Suppressor macrophage treated with lipopolysaccharide for 1 hour (primary cell): ENCODE measurements at regions not wholly inside any gene's neighbourhood (a gene's known extent, or its start where the extent isn't known, plus 50 kb on each side); places are given as distances from the start of the nearest gene placed in this dataset.
"Not testable (repeated sequence)": the region's sequence is repeated elsewhere in the genome, so short reads cannot be mapped to it uniquely, and the experiment has no call there.

Source experiments
- DNase-seq, 3 donors: peaks; one replicate each; pipeline ENCODE4 v3.0.0-alpha.2; 2020 to 2022

GRCh38 chr12:68514807-68515411 lies 95.8 kb upstream of the RAP1B start:
- DNase-seq = no peak

DNA sequence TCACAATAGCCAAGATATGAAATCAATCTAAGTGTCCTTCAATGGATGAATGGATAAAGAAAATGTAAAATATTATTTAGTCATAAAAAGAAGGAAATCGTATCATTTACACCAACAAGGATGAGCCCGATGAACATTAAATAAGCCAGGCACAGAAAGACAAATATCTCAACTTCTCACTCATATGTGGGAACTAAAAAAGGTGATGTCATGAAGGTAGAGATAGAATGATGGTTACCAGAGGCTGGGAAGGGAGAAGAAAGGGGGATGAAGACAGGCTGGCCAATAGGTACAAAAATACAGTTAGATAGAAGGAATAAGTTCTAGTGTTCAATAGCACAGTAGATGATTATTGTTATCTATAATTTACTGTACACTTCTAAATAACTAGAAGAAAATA lies 94.9 kb upstream of the RAP1B start:
- DNase-seq = no peak

GRCh38 chr12:68521321-68521839 lies 89.3 kb upstream of the RAP1B start:
- DNase-seq = no peak

DNA sequence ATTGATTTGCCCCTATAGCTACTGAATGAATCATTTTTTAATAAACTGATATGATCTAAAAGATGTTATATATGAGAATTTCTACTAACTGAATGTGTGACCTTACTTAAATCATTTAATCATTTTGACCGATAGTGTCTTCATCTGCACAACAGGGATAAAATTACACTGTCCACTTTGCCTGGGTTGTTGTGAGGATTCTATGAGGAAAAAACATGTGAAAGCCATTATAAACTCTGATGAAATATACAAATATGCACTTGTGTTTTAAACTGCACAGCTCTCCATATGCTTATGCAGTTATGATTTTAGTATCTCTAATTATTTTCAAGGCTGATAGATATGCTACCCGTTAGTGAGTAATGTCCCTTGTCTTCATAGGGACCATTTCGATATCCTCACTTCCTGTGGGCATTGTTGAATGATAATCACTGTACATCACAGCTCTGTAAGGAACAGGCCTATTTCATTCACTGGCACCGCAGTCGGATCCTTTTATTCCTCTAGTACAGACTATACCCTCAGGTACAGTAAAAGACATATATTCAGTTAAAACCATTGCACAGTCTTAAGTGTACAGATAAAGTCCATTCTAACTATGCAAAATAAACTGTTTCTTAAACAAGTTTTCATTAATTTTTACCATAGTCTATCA lies 88.7 kb upstream of the RAP1B start:
- DNase-seq = no peak

GRCh38 chr12:68529466-68529865 lies 81.2 kb upstream of the RAP1B start:
- no peak for DNase-seq

DNA sequence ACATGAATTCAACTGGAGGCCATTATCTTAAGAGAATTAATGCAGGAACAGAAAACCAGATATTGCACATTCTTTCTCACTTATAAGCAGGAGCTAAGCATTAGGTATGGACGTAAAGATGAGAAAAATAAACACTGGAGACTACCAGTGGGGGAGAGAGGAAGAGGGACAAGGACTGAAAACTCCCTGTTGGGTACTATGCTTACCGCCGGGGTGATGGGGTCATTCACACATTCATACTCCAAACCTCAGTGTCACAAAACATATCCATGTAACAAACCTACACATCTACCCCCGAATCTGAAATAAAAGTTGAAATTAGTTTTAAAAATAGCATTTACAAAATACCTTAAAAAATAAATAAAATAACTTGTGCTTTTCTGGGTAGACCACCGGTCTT lies 80.8 kb upstream of the RAP1B start:
- no peak for DNase-seq

GRCh38 chr12:68530299-68530698 lies 80.4 kb upstream of the RAP1B start:
- DNase-seq = no peak

GRCh38 chr12:68530965-68531364 lies 79.7 kb upstream of the RAP1B start:
- DNase-seq = no peak

DNA sequence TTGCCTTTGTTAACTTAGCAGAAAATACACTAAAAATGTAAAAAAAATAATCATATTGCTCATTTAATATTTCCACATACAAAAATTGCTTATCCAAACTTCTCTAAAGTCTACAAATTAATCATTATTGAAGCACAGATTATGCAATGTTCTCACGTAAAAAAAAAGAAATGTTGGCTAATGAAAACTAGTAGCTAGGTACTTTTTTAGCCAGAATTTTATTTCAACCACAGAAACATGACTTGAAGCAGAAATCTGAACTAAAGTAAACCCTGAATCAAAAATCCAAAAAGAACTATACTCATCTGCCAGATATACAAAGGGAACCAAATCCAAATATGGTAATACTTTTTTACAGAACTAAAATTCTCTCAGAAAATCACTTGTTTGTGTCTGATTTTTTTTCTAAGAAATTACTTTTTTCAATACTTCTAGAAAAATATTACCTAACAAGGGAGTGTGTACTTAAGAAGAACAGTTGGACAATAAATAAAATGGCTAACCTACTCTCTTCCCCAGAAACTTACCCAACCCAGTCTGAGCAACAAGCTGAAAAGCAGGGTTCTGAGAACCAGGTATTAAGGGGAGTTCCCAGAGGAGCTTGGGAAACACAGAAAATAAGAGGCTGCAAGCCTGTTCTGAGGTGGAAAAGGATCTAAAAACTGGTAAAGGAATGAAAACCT lies 78.4 kb upstream of the RAP1B start:
- DNase-seq = peak; percentile 33 to 82 (median 71)

DNA sequence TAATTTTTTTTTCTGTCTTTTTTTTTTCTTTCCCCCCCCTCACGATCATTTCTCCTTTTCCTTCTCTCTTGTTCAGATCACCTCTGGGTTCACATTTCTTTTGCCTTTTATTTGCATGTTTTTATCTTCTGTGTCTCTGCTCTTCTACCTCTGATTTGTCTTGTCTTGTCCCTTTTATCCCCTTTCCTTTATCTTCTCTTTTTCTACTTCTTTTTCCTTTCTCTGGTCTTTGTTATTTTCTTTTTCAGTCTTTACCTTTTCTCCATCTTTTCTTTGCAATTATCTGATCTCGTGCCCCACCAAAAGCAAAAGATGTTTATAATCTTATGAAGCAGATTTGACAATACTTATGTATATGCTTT lies 77.8 kb upstream of the RAP1B start:
- no peak for DNase-seq

- DNase-seq = no peak
Observed at GRCh38 chr12:68534108-68534507, 76.6 kb upstream of the RAP1B start.

DNA sequence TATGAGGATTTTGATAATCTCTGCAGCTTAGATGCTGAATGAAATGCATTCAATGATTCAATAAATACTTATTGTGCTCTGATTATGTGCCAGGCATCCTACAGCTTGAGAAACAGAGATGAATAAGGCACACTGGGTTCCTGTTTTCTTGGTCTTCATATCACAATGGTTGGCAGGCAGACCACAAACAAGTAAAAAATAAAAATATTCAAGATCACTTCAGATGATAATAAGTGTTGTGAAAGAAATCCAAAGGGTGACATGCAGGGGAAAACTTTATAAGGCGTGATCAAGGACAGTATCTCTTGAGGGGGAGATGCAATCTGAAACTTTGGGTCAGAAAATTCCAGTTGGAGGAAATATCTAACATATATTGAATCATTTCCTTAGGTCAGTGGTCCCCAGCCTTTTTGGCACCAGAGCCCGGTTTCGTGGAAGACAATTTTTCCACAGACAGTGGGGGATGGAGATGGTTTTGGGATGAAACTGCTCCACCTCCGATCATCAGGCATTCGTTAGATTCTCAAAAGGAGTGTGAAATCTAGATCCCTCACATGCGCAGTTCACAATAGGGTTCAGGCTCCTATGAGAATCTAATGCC lies 73.7 kb upstream of the RAP1B start:
- DNase-seq = peak in 1 of 3 donors; percentile 17

GRCh38 chr12:68537571-68537970 lies 73.1 kb upstream of the RAP1B start:
- no peak for DNase-seq

DNA sequence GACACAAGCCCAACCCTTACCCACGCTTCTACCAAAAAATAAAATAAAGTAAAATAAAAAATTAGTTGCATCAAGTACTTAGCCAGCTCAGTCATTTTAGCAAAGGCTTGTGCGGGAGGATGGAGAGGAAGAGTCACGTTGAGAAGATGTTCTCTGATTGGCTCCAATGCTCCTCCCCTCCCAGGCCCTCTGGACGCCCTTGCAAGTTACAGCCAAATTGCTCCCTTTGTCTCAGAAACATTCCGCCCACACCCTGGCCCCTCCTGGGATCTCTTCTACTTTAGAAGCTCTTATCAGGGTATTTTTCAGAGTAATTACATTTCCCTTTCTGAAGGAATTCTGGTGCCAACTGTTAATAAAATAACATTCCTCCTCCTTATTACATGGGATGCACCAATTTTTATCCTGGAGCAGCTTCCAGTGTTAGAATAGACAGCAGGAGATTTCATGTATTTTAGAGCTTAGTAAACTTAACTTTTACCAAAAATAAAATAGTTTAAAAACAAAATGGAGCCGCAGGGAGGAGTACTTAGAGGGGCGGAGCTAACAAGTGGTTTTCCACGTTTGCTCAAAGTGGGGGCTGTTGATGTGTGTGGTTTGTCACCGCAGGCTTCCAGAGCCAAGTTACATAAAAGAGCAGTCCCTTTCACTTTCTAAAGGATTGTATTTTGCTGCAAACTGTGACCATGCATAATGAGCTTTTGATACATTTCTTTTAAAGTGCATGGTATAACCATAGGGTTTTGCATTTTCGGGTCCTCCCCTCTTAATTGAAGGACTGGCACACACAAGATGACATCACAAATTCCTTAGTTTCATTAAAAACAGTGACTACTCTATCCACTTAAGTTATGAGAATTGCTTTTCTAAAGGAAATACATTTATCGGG lies 71.7 kb upstream of the RAP1B start:
- DNase-seq = peak; percentile 78 to 80 (median 80)

- no peak for DNase-seq
Observed at GRCh38 chr12:68539615-68539952, 71.1 kb upstream of the RAP1B start.

GRCh38 chr12:68540768-68541167 lies 69.9 kb upstream of the RAP1B start:
- not testable (repeated sequence) for DNase-seq

DNA sequence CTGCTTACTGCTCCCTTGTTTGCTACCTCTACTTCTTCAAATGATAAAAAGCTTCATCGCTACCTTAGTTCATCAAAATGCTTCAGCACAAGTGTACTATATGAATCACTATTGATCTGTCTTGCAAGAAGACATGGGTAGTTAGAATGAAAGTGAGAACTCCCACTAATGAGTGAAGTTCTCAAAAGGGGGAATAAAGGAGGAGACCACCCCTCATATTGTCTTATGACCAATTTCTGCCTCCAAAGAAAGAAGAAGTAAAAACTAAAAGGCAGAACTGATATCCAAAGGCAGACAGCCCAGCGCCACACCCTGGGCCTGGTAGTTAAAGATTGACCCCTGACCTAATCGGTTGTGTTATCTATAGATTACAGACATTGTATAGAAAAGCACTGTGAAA lies 63.4 kb upstream of the RAP1B start:
- not testable (repeated sequence) for DNase-seq

DNA sequence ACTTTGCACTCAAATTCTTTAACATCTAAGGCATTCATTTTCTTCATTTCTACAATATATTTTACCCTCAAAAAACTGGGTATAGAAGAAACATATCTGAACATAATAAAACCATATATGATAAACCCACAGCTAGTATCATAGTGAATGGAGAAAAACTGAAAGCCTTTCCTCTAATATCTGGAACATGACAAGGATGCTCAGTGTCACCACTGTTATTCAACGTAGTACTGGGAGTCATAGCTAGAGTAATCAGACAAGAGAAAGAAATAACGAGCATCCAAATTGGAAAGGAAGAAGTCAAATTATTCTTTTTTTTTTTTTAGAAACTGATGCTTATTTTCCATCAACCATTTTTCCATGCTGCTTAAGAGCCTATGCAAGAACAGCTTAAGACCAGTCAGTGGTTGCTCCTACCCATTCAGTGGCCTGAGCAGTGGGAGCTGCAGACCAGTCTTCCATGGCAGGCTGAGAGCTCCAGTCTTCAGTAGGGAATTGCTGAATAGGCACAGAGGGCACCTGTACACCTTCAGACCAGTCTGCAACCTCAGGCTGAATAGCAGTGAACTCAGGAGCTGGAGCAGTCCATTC lies 58.0 kb upstream of the RAP1B start:
- DNase-seq = not testable (repeated sequence)

DNA sequence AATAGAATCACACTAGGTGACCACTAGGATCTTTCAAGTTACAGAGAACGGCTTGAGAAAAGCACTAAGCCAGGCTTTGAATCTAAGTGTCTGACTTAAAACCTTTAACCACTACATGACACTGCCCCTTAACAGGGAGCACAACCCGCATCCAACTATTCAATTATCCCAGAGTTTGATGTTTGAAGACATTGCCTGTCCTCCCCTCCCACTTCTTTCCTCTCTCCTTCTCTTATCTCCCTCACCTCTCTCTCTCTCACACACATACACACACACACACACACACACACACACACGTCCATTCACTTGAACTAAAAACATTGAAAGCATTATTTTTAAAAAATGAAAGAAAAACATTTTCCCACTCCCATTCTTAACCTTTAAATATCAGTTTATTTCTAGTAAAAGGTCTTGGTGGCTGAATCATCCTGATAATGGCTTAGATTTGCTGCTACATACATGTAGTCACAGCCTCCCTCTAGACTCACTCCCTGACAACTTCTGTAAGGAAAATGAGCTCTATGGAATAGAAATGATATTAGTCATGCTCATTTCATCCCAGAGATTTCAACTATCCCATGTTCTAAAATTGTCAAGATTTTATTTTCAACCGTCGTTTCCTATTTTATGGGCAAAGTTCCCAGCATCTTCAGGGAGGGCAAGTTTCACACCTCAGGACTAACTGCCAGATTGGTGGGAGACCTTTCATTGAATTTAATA lies 53.5 kb upstream of the RAP1B start:
- DNase-seq = no peak

GRCh38 chr12:68559246-68559645 lies 51.5 kb upstream of the RAP1B start:
- peak; percentile 57 to 81 (median 77) for DNase-seq

DNA sequence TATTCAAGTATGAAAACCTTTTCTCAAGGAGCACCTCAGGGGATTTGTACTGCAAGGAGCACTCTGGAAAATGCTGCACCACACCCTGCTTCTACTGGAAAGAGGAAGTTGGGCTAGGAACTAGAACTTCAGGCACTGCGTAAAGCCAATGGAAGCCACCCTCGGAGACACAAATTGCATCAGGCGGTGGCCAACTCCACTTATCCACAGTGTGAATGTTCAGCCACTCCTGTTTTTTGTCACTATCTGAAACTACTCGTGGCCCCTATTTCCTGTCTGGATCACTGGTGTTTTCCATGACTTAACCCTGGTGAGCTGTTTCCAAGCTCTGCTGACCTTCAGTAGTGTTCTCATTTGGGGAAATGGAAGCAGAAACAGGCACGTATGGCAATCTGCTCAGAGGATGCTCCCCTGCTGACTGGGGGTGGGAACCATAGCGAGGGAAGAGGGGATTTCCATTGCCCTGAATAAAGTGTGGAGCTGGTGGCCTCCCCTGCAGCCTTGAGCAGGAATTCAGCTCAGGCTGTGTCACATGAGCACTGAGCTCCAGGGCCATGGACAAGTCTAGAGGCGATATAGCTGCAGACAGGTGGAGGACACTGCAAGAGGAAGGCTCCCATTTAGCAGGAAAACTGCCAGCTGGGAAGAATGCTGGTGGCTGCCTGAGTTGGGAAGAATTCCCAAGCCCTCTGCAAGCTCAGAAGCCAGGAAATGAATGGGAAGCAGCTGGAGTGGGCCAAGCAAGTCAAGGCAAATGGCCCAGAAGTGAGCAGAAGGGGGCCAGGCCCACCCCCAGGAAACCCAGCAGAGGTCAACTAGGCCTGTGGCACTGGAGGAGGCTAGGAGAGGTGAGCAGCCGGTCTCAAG lies 50.5 kb upstream of the RAP1B start:
- DNase-seq = peak; percentile 93 to 99 (median 95)
